IPS-18a (cell line): ENCODE measurements at regions not wholly inside any gene's neighbourhood (a gene's known extent, or its start where the extent isn't known, plus 50 kb on each side); places are given as distances from the start of the nearest gene placed in this dataset.

ENCODE experiments used
- H3K27ac ChIP-seq: one replicate; pipeline ENCODE4 v1.5.1; 2013; ENCODE audit warnings: low read length
- H3K27me3 ChIP-seq: one replicate; pipeline ENCODE4 v1.6.1; 2013; ENCODE audit warnings: mild to moderate bottlenecking, low read length; ENCODE audit not compliant: control insufficient read depth, insufficient read depth
- H3K36me3 ChIP-seq: one replicate; pipeline ENCODE4 v1.6.1; 2013; ENCODE audit warnings: low read depth, low read length; ENCODE audit not compliant: control insufficient read depth
- H3K4me1 ChIP-seq: one replicate; pipeline ENCODE4 v1.6.1; 2013; ENCODE audit warnings: low read depth, low read length; ENCODE audit not compliant: control insufficient read depth
- H3K4me3 ChIP-seq: one replicate; pipeline ENCODE4 v1.5.1; 2013; ENCODE audit warnings: low read length
- H3K9ac ChIP-seq: one replicate; pipeline ENCODE4 v1.6.1; 2013; ENCODE audit warnings: mild to moderate bottlenecking, low read length, moderate library complexity
- H3K9me3 ChIP-seq: one replicate; pipeline ENCODE4 v1.6.1; 2013; ENCODE audit warnings: low read depth, low read length; ENCODE audit not compliant: control insufficient read depth

GRCh38 chr16:17776465-17776864, 305.7 kb upstream of the XYLT1 start:
- no peak overlapping the region for H3K4me3 ChIP-seq
- no peak overlapping the region for H3K9ac ChIP-seq
- H3K27ac ChIP-seq: no peak overlapping the region
- peaks cover 13% of the 10 kb centered on the region for H3K4me1 ChIP-seq
- H3K9me3 ChIP-seq: no peaks in the 10 kb centered on the region
- no peaks in the 10 kb centered on the region for H3K36me3 ChIP-seq
- H3K27me3 ChIP-seq: no peaks in the 10 kb centered on the region

- Histone ChIP-seq H3K27me3 (no peaks in the 10 kb centered on the region), H3K4me1 (peaks cover 13% of the 10 kb centered on the region), H3K9me3 (no peaks in the 10 kb centered on the region), H3K4me3 (no peak overlapping the region), H3K27ac (no peak overlapping the region), H3K9ac (no peak overlapping the region), H3K36me3 (no peaks in the 10 kb centered on the region)
These were observed 304.3 kb upstream of the XYLT1 start for GRCh38 chr16:17775061-17775460.

GRCh38 chr16:17773698-17774101, 302.9 kb upstream of the XYLT1 start:
- Histone ChIP-seq H3K36me3 (no peaks in the 10 kb centered on the region), H3K27me3 (no peaks in the 10 kb centered on the region), H3K4me1 (peaks cover 13% of the 10 kb centered on the region), H3K9me3 (no peaks in the 10 kb centered on the region), H3K9ac (no peak overlapping the region), H3K27ac (no peak overlapping the region), H3K4me3 (no peak overlapping the region)

- Histone ChIP-seq H3K4me3 (no peak overlapping the region), H3K4me1 (peaks cover 14% of the 10 kb centered on the region), H3K27ac (no peak overlapping the region), H3K9ac (no peak overlapping the region), H3K9me3 (no peaks in the 10 kb centered on the region), H3K27me3 (no peaks in the 10 kb centered on the region), H3K36me3 (no peaks in the 10 kb centered on the region)
These were observed 299.3 kb upstream of the XYLT1 start for GRCh38 chr16:17770104-17770503.

GRCh38 chr16:17769065-17769464, 298.3 kb upstream of the XYLT1 start:
- Histone ChIP-seq H3K9me3 (no peaks in the 10 kb centered on the region), H3K4me1 (peaks cover 12% of the 10 kb centered on the region), H3K36me3 (no peaks in the 10 kb centered on the region), H3K27ac (no peak overlapping the region), H3K27me3 (no peaks in the 10 kb centered on the region), H3K9ac (no peak overlapping the region), H3K4me3 (no peak overlapping the region)

- Histone ChIP-seq H3K27ac (no peak overlapping the region), H3K27me3 (no peaks in the 10 kb centered on the region), H3K4me1 (peaks cover 6% of the 10 kb centered on the region), H3K36me3 (no peaks in the 10 kb centered on the region), H3K9ac (no peak overlapping the region), H3K4me3 (no peak overlapping the region), H3K9me3 (no peaks in the 10 kb centered on the region)
These were observed 297.5 kb upstream of the XYLT1 start for GRCh38 chr16:17768257-17768656.

- no peak overlapping the region for H3K4me3 ChIP-seq
- H3K9ac ChIP-seq: no peak overlapping the region
- no peaks in the 10 kb centered on the region for H3K36me3 ChIP-seq
- H3K27ac ChIP-seq: no peak overlapping the region
- no peaks in the 10 kb centered on the region for H3K9me3 ChIP-seq
- peaks cover 6% of the 10 kb centered on the region for H3K4me1 ChIP-seq
- H3K27me3 ChIP-seq: no peaks in the 10 kb centered on the region
These were observed 295.3 kb upstream of the XYLT1 start for GRCh38 chr16:17766012-17766411.

- H3K27ac ChIP-seq: no peak overlapping the region
- no peaks in the 10 kb centered on the region for H3K27me3 ChIP-seq
- H3K9me3 ChIP-seq: no peaks in the 10 kb centered on the region
- peaks cover 14% of the 10 kb centered on the region for H3K4me1 ChIP-seq
- no peak overlapping the region for H3K9ac ChIP-seq
- no peaks in the 10 kb centered on the region for H3K36me3 ChIP-seq
- no peak overlapping the region for H3K4me3 ChIP-seq
These were observed 289.0 kb upstream of the XYLT1 start for GRCh38 chr16:17759451-17760390.

- Histone ChIP-seq H3K9ac (no peak overlapping the region), H3K36me3 (no peaks in the 10 kb centered on the region), H3K9me3 (no peaks in the 10 kb centered on the region), H3K4me1 (peaks cover 14% of the 10 kb centered on the region), H3K4me3 (no peak overlapping the region), H3K27me3 (no peaks in the 10 kb centered on the region), H3K27ac (no peak overlapping the region)
These were observed 287.0 kb upstream of the XYLT1 start for GRCh38 chr16:17757808-17758207.

GRCh38 chr16:17755158-17755557, 284.4 kb upstream of the XYLT1 start:
- no peaks in the 10 kb centered on the region for H3K36me3 ChIP-seq
- no peaks in the 10 kb centered on the region for H3K27me3 ChIP-seq
- no peak overlapping the region for H3K27ac ChIP-seq
- H3K9ac ChIP-seq: no peak overlapping the region
- H3K4me1 ChIP-seq: peaks cover 14% of the 10 kb centered on the region
- no peak overlapping the region for H3K4me3 ChIP-seq
- H3K9me3 ChIP-seq: no peaks in the 10 kb centered on the region

- Histone ChIP-seq H3K9ac (no peak overlapping the region), H3K4me1 (peaks cover 17% of the 10 kb centered on the region), H3K27ac (no peak overlapping the region), H3K9me3 (no peaks in the 10 kb centered on the region), H3K36me3 (no peaks in the 10 kb centered on the region), H3K4me3 (no peak overlapping the region), H3K27me3 (no peaks in the 10 kb centered on the region)
These were observed 282.7 kb upstream of the XYLT1 start for GRCh38 chr16:17753434-17753833.

- Histone ChIP-seq H3K4me1 (peaks cover 26% of the 10 kb centered on the region), H3K4me3 (no peak overlapping the region), H3K27me3 (no peaks in the 10 kb centered on the region), H3K27ac (no peak overlapping the region), H3K36me3 (no peaks in the 10 kb centered on the region), H3K9ac (no peak overlapping the region), H3K9me3 (no peaks in the 10 kb centered on the region)
These were observed 278.9 kb upstream of the XYLT1 start for GRCh38 chr16:17749706-17750105.
